Psoas muscle (tissue), 7 donors: ENCODE measurements at regions not wholly inside any gene's neighbourhood (a gene's known extent, or its start where the extent isn't known, plus 50 kb on each side); places are given as distances from the start of the nearest gene placed in this dataset.

Source experiments
- ATAC-seq, 4 donors: fragments of 200-7000 bp; cut with Tn5 transposase; one replicate each; pipeline ENCODE4 v1.9.1; 2020; ENCODE audit warnings: moderate library complexity in 3 of 4, mild to moderate bottlenecking in 2 of 4
- DNase-seq, 2 donors: peaks; one replicate each; pipeline ENCODE4 v3.0.0-alpha.2; 2020
- H3K27ac ChIP-seq: fragments of 200-600 bp; one replicate; pipeline ENCODE4 v1.8.0; 2022
- H3K27me3 ChIP-seq, 3 donors: fragments of 200-600 bp in 1 of 3; one replicate each; pipeline versions ENCODE4 v1.6.1 to v1.8.0; 2013 to 2022; ENCODE audit warnings: low read length in 2 of 3, mild to moderate bottlenecking in 2 of 3, moderate library complexity in 1 of 3; ENCODE audit not compliant: insufficient read depth in 3 of 3
- H3K36me3 ChIP-seq, 2 donors: fragments of 200-600 bp in 1 of 2; one replicate each; pipeline versions ENCODE4 v1.6.1 to v1.8.0; 2013 to 2022; ENCODE audit warnings: low read depth in 1 of 2, mild to moderate bottlenecking in 1 of 2, moderate library complexity in 1 of 2; ENCODE audit not compliant: insufficient read depth in 1 of 2
- H3K4me1 ChIP-seq: fragments of 200-600 bp; one replicate; pipeline ENCODE4 v1.8.0; 2022
- H3K4me3 ChIP-seq: fragments of 200-600 bp; one replicate; pipeline ENCODE4 v1.8.0; 2022; ENCODE audit warnings: mild to moderate bottlenecking
- H3K9me3 ChIP-seq: fragments of 200-600 bp; one replicate; pipeline ENCODE4 v1.8.0; 2022
- CTCF ChIP-seq: fragments of 200-600 bp; IDR thresholded peaks from one replicate; pipeline ENCODE4 v1.8.0; 2022; ENCODE audit warnings: antibody characterized with exemption
- WGBS, 3 donors: extraction: QIAGEN DNeasy Blood & Tissue Kit; methylation state at CpG; one replicate each; pipeline versions ENCODE4 v1.1.6 to v1.1.7; 2013; 5-methylcytosine and 5-hydroxymethylcytosine counted together
- intact Hi-C, 2 donors: fragments of 100-400 bp; cut with DNase I; formaldehyde crosslinking; loops; one replicate each; pipeline versions ENCODE4 v1.11.0 to v1.14.2; 2022
- donor health status: healthy with polysubstance abuse.
- donor health status: DM: no; HTN: no; CAD: no; lungs with moderate emphysema.
- donor health status: Bipolar disorder and iron deficiency.
- donor health status: healthy.
- donor health status: DM: yes; HTN: yes; CAD: no.
- donor health status: DM: no; HTN: no; CAD: no.
- donor health status: DM: yes; HTN: yes; CAD: no.

GRCh38 chr17:71320009-71320796, 800.6 kb upstream of the SOX9 start:
- ATAC-seq (no peak), DNase-seq (no peak)
- no peak overlapping the region for H3K27ac ChIP-seq
- intact Hi-C loops, result no loop called here
- H3K27me3 ChIP-seq, result no peaks in the 10 kb centered on the region
- H3K36me3 ChIP-seq, result no peaks in the 10 kb centered on the region
- WGBS, 3 donors, result 78 to 81% (median 79%) methylated on average over 6 of the region's 6 CpGs
- H3K4me1 ChIP-seq, result no peaks in the 10 kb centered on the region
- no peak for TF ChIP-seq CTCF
- H3K4me3 ChIP-seq, result no peak overlapping the region
- no peaks in the 10 kb centered on the region for H3K9me3 ChIP-seq

- WGBS, 3 donors, result 43 to 76% (median 63%) methylated on average over 1 of the region's 1 CpG
- H3K4me3 ChIP-seq, result no peak overlapping the region
- H3K36me3 ChIP-seq, result no peaks in the 10 kb centered on the region
- H3K9me3 ChIP-seq, result no peaks in the 10 kb centered on the region
- no peaks in the 10 kb centered on the region for H3K27me3 ChIP-seq
- DNase-seq (no peak), ATAC-seq (no peak)
- no peak overlapping the region for H3K27ac ChIP-seq
- TF ChIP-seq CTCF, result no peak
- H3K4me1 ChIP-seq, result no peaks in the 10 kb centered on the region
- intact Hi-C loops, result no loop called here
These were observed 795.7 kb upstream of the SOX9 start for GRCh38 chr17:71325117-71325516.

- no peak for TF ChIP-seq CTCF
- H3K9me3 ChIP-seq, result no peaks in the 10 kb centered on the region
- H3K27me3 ChIP-seq, result no peaks in the 10 kb centered on the region
- 85 to 89% (median 86%) methylated on average over 3 of the region's 3 CpGs for WGBS, 3 donors
- no peaks in the 10 kb centered on the region for H3K4me1 ChIP-seq
- no peak overlapping the region for H3K4me3 ChIP-seq
- H3K27ac ChIP-seq, result no peak overlapping the region
- intact Hi-C loops, result no loop called here
- H3K36me3 ChIP-seq, result no peaks in the 10 kb centered on the region
- DNase-seq, result no peak
- no peak for ATAC-seq
These were observed 794.9 kb upstream of the SOX9 start for GRCh38 chr17:71325886-71326285.

GRCh38 chr17:71327376-71328059, 793.3 kb upstream of the SOX9 start:
- Histone ChIP-seq H3K4me1 (no peaks in the 10 kb centered on the region), H3K36me3 (no peaks in the 10 kb centered on the region), H3K4me3 (no peak overlapping the region), H3K27me3 (no peaks in the 10 kb centered on the region), H3K9me3 (no peaks in the 10 kb centered on the region), H3K27ac (no peak overlapping the region)
- DNase-seq (no peak), ATAC-seq (no peak)
- intact Hi-C loops, result no loop called here
- 51 to 60% (median 53%) methylated on average over 5 of the region's 5 CpGs for WGBS, 3 donors
- TF ChIP-seq CTCF, result no peak
